Peyer's patch (tissue), 4 donors: ENCODE measurements at regions not wholly inside any gene's neighbourhood (a gene's known extent, or its start where the extent isn't known, plus 50 kb on each side); places are given as distances from the start of the nearest gene placed in this dataset.

ENCODE experiments used
- CTCF ChIP-seq, 6 experiments: fragments of 450-650 bp in 4 of 6; fragments of 200-600 bp in 2 of 6; sonication (generic) in 1 of 6; IDR thresholded peaks; one replicate each; pipeline ENCODE4 v1.5.1; 2017 to 2019; ENCODE audit warnings: antibody characterized with exemption in 6 of 6, mild to moderate bottlenecking in 3 of 6, moderate library complexity in 1 of 6
- POLR2A ChIP-seq, 2 donors: fragments of 450-650 bp; IDR thresholded peaks; one replicate each; pipeline ENCODE4 v1.5.1; 2017; ENCODE audit warnings: antibody characterized with exemption in 2 of 2, mild to moderate bottlenecking in 2 of 2, moderate library complexity in 2 of 2

GRCh38 chr7:88566162-88566729 lies 193.3 kb upstream of the ZNF804B start:
- no peak for TF ChIP-seq CTCF (IDR thresholded peaks at IDR 0.05)
- TF ChIP-seq POLR2A (IDR thresholded peaks at IDR 0.05), result no peak
